GM21717 (cell line): ENCODE measurements at regions not wholly inside any gene's neighbourhood (a gene's known extent, or its start where the extent isn't known, plus 50 kb on each side); places are given as distances from the start of the nearest gene placed in this dataset.
"Not testable (repeated sequence)": the region's sequence is repeated elsewhere in the genome, so short reads cannot be mapped to it uniquely, and the experiment has no call there.

Experiments used
- ATAC-seq: cut with Tn5 transposase; IDR thresholded peaks from one replicate; pipeline ENCODE4 v1.9.1; 2021; ENCODE audit warnings: mild to moderate bottlenecking, moderate library complexity; ENCODE audit not compliant: unreplicated experiment

- no peak for ATAC-seq
Observed at GRCh38 chr2:59249441-59250306, 1008.5 kb upstream of the FANCL start.

GRCh38 chr2:59239146-59239545, 998.0 kb upstream of the FANCL start:
- ATAC-seq: no peak

GRCh38 chr2:59237311-59237710, 996.2 kb upstream of the FANCL start:
- ATAC-seq: no peak

GRCh38 chr2:59236723-59237122, 995.6 kb upstream of the FANCL start:
- no peak for ATAC-seq

GRCh38 chr2:59233920-59234319, 992.8 kb upstream of the FANCL start:
- ATAC-seq: no peak

- ATAC-seq: no peak
Observed at GRCh38 chr2:59233448-59233847, 992.3 kb upstream of the FANCL start.

GRCh38 chr2:59232394-59233165, 991.5 kb upstream of the FANCL start:
- ATAC-seq: peak; percentile 85

- not testable (repeated sequence) for ATAC-seq
Observed at GRCh38 chr2:59226362-59226761, 985.2 kb upstream of the FANCL start.

GRCh38 chr2:59223742-59224141, 982.6 kb upstream of the FANCL start:
- no peak for ATAC-seq

- ATAC-seq: no peak
Observed at GRCh38 chr2:59217360-59217759, 976.2 kb upstream of the FANCL start.

GRCh38 chr2:59206361-59206760, 965.2 kb upstream of the FANCL start:
- no peak for ATAC-seq

- ATAC-seq: no peak
Observed at GRCh38 chr2:59204040-59204439, 962.9 kb upstream of the FANCL start.

GRCh38 chr2:59196491-59196890, 955.4 kb upstream of the FANCL start:
- no peak for ATAC-seq

GRCh38 chr2:59195851-59196250, 954.7 kb upstream of the FANCL start:
- no peak for ATAC-seq

GRCh38 chr2:59191781-59192180, 950.7 kb upstream of the FANCL start:
- no peak for ATAC-seq

- no peak for ATAC-seq
Observed at GRCh38 chr2:59190518-59190917, 949.4 kb upstream of the FANCL start.

GRCh38 chr2:59184276-59185020, 943.3 kb upstream of the FANCL start:
- no peak for ATAC-seq

- no peak for ATAC-seq
Observed at GRCh38 chr2:59183070-59183469, 941.9 kb upstream of the FANCL start.

- ATAC-seq: no peak
Observed at GRCh38 chr2:59182249-59182648, 941.1 kb upstream of the FANCL start.

GRCh38 chr2:59181347-59181746, 940.2 kb upstream of the FANCL start:
- no peak for ATAC-seq

GRCh38 chr2:59180621-59181020, 939.5 kb upstream of the FANCL start:
- ATAC-seq: no peak
